ENCODE measurements at regions not wholly inside any gene's neighbourhood (a gene's known extent, or its start where the extent isn't known, plus 50 kb on each side); places are given as distances from the start of the nearest gene placed in this dataset.

GRCh38 chr6:104404377-104404776 lies 455.3 kb downstream of the HACE1 start:
- no peak overlapping the region for H3K9ac ChIP-seq (ENCODE audit: low read depth in 1 of 2, low read length in 2 of 2)
- no peak overlapping the region for H3K27ac ChIP-seq (ENCODE audit: low read depth in 1 of 2, low read length in 2 of 2)
- no peaks in the 10 kb centered on the region for H3K9me3 ChIP-seq (ENCODE audit: control insufficient read depth in 4 of 4, low read length in 3 of 4)
- no peaks in the 10 kb centered on the region for H3K36me3 ChIP-seq (ENCODE audit: control insufficient read depth in 4 of 4, insufficient read depth in 3 of 4, low read depth in 1 of 4, low read length in 3 of 4)
- 68% methylated on average over 6 of the region's 6 CpGs for WGBS
- no peak overlapping the region for H3K4me3 ChIP-seq (ENCODE audit: low read depth in 1 of 3, low read length in 3 of 3)
- no peak for TF ChIP-seq HNF4G (IDR thresholded peaks at IDR 0.05)
- TF ChIP-seq ZBTB33 (IDR thresholded peaks at IDR 0.05) = no peak
- no peak for TF ChIP-seq MAX (IDR thresholded peaks at IDR 0.05)
- TF ChIP-seq FOXA1 (IDR thresholded peaks at IDR 0.05) = no peak
- TF ChIP-seq HNF4A (conservative IDR thresholded peaks at IDR 0.05) = no peak
- no peak for TF ChIP-seq REST (IDR thresholded peaks at IDR 0.05)
- no peak for TF ChIP-seq SP1 (IDR thresholded peaks at IDR 0.05)
- TF ChIP-seq FOXA2 (IDR thresholded peaks at IDR 0.05) = no peak
- TF ChIP-seq TAF1 (conservative IDR thresholded peaks at IDR 0.05) = no peak
- TF ChIP-seq ATF3 (IDR thresholded peaks at IDR 0.05) = no peak
- no peak for TF ChIP-seq GABPA (IDR thresholded peaks at IDR 0.05 in 1 of 2, conservative IDR thresholded peaks at IDR 0.05 in 1 of 2)
- no peak for TF ChIP-seq JUND (IDR thresholded peaks at IDR 0.05)
- no peak for TF ChIP-seq CTCF (IDR thresholded peaks at IDR 0.05; ENCODE audit: low read depth, low read length, missing input control)
- no peak for TF ChIP-seq RXRA (IDR thresholded peaks at IDR 0.05)
- TF ChIP-seq YY1 (IDR thresholded peaks at IDR 0.05) = no peak
- TF ChIP-seq EGR1 (IDR thresholded peaks at IDR 0.05; ENCODE audit: low read depth in 2 of 2) = no peak
- no peak for TF ChIP-seq NR2F2 (IDR thresholded peaks at IDR 0.05)
- no peak for TF ChIP-seq RAD21 (IDR thresholded peaks at IDR 0.05)
- no peaks in the 10 kb centered on the region for H3K27me3 ChIP-seq (ENCODE audit: control insufficient read depth in 4 of 4, insufficient read depth in 4 of 4, low read length in 3 of 4)
- DNase-seq (ENCODE audit: low spot score) = no peak
- H3K4me1 ChIP-seq (ENCODE audit: control insufficient read depth in 4 of 4, insufficient read depth in 4 of 4, low read length in 3 of 4) = no peaks in the 10 kb centered on the region

Data from liver (tissue), 8 donors.